OCI-LY7 (cell line): ENCODE measurements at regions not wholly inside any gene's neighbourhood (a gene's known extent, or its start where the extent isn't known, plus 50 kb on each side); places are given as distances from the start of the nearest gene placed in this dataset.

Source experiments
- EZH2phosphoT487 ChIP-seq: fragments of 200-600 bp; sonication (generic); IDR thresholded peaks from 2 replicates; pipeline ENCODE4 v1.6.1; 2018; ENCODE audit warnings: low read depth, borderline replicate concordance, mild to moderate bottlenecking, mixed run types, antibody characterized with exemption, low read length, moderate library complexity, mixed read lengths
- TF ChIP-seq, protein P1 (sequence below): fragments of 200-600 bp; sonication (generic); conservative IDR thresholded peaks from 2 replicates; pipeline ENCODE4 v1.5.1; 2014; ENCODE audit warnings: mild to moderate bottlenecking, antibody characterized with exemption, low read length, moderate library complexity, mixed read lengths

DNA sequence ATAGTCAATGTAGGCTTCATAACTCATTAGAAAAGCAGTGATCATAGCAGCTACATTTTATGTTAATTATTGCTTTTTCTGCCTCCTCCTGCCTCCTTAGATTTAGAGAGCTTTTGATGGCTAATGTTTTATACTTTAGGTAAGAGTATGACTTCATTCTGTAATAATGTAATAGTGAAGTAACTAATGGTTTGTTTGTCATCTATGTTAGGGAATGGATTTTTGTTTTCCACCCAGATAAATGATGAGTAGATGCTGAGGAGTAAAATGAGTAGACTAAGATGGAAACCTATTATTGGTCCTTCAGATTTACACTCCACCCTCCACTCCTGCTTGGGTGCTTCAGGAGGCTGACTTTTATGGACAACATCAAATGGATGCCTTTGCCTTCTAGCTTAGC is 170.6 kb downstream of the CTH start:
- TF ChIP-seq, protein P1, sequence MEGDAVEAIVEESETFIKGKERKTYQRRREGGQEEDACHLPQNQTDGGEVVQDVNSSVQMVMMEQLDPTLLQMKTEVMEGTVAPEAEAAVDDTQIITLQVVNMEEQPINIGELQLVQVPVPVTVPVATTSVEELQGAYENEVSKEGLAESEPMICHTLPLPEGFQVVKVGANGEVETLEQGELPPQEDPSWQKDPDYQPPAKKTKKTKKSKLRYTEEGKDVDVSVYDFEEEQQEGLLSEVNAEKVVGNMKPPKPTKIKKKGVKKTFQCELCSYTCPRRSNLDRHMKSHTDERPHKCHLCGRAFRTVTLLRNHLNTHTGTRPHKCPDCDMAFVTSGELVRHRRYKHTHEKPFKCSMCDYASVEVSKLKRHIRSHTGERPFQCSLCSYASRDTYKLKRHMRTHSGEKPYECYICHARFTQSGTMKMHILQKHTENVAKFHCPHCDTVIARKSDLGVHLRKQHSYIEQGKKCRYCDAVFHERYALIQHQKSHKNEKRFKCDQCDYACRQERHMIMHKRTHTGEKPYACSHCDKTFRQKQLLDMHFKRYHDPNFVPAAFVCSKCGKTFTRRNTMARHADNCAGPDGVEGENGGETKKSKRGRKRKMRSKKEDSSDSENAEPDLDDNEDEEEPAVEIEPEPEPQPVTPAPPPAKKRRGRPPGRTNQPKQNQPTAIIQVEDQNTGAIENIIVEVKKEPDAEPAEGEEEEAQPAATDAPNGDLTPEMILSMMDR: no peak
- TF ChIP-seq EZH2phosphoT487: no peak
